NCI-H128 (cell line): ENCODE measurements at regions not wholly inside any gene's neighbourhood (a gene's known extent, or its start where the extent isn't known, plus 50 kb on each side); places are given as distances from the start of the nearest gene placed in this dataset.

ENCODE experiments used
- DNase-seq: peaks from one replicate; lab custom pipeline; 2025; ENCODE audit not compliant: unreplicated experiment; lab: John Stamatoyannopoulos, UW

DNA sequence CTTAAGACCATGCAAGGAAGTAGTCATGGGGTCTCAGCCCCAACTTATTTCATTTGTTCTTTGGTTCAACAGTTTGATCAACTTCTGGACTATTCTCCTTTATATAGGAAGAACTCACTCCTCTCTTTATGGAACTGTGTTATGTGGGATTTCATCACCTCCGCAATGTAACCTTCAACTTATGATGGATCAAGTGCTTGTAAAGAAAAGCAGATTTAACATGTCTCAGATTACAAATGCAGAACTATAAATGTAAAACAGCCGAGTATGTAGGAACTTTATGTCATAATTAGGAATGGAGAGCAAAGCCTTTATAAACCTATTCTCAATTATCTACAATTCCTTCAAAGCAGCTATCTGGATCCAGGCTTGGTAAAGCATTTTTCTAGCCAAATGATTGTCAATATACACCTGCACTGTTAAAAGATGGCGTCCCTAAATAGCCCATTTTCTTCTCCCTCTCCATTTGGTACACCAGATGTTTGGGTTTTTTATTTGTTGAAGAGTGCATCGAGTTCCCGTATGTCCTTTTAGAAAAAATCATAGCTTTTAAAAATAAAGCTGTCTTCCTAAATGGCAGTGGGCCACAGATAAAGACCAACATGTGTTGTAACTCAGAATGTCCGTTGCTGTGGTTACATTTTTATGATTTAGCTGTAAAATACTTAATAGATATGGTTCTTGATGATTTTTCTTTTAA, 985.1 kb upstream of the SLC35B3 start:
- DNase-seq, result no peak

DNA sequence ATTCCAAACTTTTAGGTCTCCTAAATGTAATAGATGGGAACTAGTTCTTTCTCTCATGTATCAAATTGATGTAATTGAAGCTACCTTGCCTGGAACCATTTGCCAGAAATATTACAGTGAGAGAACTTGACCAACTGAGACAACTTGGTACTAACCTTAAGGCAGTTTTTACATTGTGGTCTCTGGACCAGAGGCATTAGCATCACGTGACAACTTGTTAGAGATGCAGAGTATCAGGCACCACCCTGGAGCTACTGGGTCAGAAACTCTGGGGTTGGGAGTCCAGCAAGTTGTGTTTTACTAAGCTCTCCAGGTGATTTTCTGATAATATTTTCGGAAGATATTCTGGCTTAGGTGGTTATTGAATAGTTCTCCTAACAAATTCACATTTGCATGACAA, 982.1 kb upstream of the SLC35B3 start:
- no peak for DNase-seq

DNA sequence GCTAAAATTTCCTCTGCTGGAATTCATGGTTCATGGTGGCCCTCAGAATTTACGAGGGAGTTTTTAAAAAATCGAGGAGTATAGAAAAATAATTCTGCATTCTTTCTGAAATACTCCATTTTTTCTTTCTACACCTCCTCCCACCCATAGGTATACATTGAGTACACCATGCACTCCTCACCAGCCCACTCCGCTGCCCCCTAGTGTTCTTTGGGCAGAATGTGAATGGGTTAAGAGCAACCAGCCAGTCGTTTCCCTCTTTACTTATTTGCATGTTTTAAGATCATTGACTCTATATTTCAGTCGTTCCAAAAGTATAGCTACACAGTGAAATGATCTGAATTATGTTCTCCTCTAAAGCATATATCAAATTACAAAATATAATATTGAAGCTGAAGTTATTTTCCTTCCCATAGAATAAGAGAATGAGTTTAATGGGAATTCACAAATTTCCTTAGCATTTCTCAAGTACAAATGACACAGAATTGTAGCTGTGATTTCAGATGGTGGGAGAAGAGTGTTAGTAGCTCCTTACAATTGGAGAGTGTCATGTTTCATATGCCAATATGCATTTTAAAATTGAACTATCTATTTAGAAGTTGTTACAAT, 977.7 kb upstream of the SLC35B3 start:
- DNase-seq, result no peak

DNA sequence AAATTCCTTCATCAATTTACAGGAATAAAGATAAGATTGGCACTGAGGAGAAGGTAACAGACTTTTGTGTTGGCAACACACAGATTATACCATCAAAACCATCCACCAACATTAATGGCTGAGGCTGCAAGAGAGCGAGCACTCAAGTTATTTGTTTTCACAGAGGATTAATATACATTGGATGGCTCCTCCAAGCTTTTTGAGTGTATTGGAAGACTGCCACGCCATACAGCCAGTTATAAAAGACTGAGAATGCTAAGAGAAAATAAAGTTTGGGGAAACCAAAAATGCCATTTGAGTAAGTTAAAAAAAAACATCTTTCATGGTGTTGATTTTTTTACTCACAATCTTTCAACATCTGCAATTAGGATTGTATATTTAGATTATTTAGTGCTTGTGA, 973.8 kb upstream of the SLC35B3 start:
- DNase-seq, result no peak

DNA sequence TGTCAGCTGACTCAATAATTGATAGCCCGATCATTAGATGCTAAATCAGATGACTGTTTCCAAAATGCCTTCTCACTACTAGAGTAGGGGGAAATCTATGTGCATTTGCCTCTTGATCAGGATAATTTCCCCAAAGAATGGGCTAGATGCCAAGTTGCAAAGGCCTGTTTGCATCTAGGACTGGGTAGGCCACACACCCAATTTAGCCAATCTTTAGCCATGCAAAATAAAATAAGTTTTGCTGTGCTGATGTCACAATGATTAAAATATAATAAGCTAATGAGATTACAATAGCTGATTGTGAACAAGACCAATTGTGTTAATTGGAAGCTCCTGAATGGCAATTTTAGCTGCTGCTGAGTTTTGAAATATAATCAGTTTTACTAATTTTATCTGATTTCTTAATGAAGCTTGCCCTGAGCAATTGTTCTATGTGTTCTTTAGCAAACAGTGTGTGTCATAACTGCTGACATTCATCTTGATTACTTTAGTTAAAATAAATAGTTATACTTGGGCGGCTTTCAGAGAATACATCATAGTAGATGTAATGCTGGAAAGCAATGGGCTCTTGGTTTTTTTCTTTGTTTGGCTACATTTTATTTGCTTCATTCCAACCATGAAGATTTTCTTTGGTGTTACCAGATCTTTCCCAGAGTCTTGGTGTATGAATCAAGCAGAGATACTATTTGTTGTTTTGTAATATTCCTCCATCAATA, 973.2 kb upstream of the SLC35B3 start:
- DNase-seq, result no peak

DNA sequence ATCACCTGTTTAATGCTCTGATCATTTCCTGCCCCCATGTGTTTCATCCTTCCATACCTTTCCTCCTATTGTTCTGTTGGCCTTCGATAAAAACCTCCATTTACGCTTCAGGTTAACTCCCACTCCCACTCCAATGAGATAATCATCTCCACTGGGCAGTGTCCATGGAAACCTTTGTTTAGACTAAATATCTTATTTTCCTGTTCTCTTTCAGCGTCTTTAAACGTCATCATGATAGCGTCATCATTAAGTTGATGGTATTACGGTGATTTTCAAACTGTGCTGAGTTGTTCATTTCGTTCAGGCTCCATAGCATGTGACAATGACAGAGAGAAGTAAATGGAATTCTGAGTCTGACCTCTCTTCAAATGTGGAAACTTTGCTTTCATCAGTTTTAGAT, 970.5 kb upstream of the SLC35B3 start:
- no peak for DNase-seq

DNA sequence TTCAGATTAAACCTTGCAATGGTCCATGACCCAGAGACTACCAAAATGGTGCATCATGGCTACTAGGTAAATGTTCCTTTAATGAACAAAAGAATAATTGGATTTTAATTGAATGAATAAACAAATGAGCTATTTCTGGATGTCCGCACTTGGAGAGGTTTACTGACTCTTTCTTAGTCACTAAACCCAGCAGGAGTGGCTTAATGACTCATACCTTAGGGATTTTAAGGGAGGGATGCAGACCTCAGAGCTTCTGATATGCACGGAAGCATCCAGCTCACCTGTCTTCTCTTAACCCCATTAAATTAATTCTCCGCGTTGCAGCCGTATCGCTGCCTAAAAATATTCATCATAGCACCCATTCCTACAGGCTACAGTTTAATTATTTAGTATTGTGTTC, 970.0 kb upstream of the SLC35B3 start:
- no peak for DNase-seq

DNA sequence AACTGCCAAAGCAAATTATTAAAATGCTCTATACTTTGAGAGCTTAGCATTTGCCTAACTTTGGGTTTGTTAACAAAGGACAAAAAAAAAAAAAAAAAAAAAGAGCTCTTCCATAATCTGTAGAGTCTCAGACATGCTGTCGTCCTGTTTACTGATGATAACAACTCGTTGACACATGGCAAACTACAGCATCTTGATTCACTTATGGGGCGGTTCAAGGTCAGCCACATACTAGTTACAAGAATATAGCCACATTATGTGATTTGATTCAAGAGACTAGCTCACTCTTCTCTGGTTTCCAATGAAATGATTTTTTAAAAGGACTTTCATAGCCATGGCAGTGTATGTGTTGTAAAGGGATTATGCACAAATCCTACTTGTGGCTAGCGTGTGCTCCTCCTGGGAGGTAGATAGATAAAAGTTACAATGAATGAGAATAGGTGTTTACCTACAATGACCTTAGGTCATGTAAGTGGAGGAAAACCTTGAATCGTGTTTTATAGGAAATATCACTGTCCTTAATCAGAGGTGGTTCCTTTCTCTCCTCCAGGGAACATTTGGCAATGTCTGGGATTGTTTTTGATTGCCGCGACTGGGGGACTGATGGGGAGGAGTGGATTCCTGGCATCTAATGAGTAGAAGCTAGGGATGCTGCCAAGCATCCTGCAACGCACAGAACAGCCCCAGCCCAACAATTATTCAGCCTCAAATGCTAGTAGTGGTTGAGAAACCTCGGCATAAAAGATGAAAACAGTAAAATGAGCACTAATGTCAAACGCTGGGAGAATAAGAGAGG, 969.2 kb upstream of the SLC35B3 start:
- no peak for DNase-seq

DNA sequence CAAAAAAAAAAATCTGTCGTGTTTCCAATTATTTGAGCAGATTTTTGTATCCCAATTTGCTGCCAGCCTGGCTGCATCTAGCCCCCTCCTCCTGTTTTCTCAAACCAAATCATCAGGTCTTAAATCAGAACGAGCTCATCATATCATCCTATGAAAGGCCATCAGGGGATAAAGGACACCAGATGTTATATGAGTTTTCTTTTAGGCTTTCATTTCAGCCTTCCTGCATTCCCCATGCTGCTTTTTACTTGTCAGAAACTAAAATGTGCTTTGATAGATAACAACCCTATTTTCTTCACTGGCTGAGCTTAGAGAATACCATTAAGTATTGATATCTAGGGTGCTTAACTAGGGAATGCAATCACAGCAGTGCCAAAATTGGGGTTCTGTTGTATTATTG, 968.4 kb upstream of the SLC35B3 start:
- no peak for DNase-seq

DNA sequence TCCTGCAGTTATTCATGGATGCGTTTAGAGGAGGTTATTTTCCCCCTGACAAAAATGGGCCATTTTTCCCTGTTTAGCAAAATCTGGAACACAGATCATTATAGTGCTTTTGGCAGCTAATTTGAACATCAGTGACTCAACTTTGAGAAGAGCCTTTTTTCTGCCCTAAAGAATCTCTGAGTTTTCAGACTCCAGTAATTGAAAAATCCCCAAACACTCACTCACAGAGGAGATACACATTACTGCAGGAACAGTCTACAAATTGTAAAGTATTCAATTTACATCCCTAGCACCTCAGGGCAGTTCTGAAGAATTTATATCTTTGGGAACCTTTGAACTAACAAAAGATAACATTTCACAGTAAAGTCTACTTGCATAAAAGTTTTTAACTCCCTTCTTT, 966.6 kb upstream of the SLC35B3 start:
- DNase-seq, result no peak

DNA sequence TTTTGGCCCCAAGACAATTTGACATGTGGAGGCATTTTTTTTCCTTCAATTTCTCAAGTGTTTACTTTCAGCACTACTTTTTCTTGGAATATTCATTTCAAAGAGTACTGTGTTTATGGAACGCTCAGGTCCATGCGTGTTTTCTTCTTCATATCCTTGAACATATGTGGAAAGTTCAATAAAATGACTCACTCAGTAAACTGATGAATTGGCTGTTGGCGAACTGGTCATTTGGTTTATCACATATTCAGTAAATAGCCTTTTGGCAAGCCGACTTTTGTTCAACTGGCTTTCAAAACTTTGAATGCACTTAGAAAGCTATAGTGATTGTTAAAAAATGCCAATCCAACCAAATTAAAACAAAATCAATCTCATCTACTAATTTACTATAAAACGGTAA, 964.6 kb upstream of the SLC35B3 start:
- DNase-seq, result no peak

DNA sequence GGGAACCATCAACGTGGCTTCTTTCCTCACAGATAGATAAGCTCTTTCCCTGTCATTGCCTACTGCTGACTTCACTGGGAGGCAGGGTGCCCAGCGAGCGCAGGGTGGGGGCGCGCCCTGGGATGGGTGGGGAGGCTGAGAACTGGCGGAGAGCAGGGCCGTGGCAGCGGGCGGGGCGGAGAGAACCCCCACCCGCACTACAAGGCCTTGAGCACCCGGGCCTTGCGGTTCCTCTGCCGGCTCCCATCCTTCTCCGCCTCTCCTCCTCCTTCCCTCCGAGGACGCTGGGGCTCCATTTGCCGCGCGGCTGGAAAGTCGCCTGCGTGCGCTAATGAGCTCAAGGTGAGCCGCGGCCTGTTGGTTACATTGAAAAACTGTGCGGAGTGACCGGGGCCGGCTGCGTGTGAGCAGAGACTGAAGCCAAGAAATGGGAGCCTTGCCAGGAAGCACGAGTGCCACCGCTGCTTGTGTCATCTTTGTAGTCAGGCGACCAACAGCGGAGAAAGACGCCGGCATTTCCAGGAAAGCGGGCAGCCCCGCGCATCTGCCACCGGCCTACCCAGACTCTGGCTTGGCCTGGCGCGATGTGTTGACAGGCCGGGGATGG, 963.5 kb upstream of the SLC35B3 start:
- DNase-seq, result no peak

DNA sequence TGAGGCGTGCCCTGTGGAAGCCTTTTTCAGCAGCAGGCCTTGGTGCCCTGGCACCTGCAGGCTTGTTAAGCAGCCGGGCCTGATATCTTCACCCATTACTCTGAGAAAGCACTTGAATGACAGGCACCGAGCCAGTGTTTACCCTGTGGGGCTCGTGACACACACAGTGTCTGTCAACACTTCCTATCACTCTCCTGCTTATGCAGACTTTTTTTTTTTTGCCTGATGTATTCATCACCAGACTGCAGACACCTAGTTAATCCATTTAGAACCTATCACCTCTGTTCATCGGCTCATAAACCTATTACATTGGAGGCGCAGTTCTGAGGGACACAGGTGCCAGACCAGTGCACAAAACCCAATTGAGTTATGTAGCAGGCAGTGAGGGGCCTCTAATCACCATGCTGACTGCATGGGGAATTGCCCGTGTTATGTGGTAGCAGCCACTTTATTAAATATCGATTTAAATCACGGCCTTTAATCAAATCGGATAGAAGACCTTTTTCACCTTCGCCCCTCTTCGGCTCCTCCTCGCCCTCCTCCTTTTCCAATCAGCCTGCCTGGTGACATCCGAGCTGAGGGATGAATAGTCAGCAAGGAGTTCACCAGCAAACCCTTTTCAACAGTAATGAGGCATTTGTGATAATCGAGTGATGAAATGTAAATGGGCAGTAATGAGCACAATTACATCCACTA, 962.9 kb upstream of the SLC35B3 start:
- DNase-seq, result peak; percentile 73

DNA sequence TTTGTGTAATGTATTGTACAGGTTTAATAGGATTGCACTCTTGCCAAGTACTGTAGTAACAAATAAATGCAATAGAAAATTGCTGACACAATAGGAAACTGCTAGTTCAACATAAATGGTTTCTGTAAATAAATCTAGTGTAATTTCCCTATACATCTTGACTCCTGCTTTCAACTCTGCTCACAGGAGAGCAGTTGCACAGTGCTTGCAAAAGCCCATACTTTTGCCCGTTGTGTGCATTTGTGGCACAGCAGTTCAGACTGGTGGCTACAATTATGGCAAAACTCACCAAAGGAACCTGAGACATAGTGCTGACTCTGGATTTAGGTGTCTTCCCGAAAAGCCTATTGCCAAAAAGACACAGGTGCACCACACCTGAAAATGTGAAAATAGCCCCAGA, 953.3 kb upstream of the SLC35B3 start:
- no peak for DNase-seq

DNA sequence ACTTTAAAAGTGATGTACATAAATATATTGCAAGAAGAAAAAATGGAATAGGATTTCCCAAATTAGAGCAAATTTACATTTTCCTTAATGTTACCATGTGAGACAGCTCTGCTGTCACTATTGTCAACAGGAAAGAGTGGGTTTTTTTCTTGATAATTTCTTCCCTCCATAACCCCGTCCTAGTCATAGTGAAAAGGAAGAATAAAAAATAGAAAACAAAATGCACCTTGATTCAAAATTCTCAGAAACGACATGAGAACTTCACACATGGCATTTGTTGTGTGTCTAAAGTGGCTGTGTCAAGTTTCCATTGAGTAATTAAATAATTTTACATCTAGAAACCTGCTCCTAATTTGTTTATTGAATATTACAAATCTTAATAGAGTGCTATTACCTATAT, 945.2 kb upstream of the SLC35B3 start:
- no peak for DNase-seq

DNA sequence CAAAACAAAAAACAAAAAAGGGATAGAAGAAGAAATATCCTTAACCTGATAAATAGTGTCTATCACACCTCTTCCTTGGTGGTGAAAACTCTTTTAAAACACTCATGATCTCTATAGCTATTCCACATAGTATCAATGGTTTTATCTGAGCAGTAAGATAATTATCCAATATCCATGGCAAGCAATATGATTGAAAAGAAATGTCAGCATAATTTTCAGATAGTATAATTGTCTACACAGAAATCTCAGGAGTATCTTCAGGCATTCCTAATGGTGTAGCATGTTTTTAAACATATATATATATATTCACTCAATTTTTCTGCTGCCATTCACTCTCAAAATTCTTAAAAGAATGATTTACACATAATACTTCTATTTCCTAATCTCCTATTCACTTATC, 938.0 kb upstream of the SLC35B3 start:
- DNase-seq, result no peak

DNA sequence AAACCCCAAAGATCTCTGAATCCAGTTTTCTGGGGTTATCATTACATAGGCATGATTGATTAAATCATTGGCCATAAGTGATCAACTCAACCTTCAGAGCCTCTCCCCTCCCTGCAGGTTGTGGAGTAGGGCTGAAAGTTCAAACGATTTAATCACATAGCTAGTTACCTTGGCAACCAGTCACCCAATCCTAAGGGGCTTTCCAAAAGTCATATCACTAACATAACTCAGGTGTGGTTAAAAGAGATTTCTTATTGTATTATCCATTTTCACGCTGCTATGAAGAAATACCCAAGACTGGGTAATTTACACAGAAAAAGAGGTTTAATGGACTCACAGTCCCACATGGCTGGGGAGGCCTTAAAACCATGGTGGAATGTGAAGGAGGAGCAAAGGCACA, 935.1 kb upstream of the SLC35B3 start:
- no peak for DNase-seq

DNA sequence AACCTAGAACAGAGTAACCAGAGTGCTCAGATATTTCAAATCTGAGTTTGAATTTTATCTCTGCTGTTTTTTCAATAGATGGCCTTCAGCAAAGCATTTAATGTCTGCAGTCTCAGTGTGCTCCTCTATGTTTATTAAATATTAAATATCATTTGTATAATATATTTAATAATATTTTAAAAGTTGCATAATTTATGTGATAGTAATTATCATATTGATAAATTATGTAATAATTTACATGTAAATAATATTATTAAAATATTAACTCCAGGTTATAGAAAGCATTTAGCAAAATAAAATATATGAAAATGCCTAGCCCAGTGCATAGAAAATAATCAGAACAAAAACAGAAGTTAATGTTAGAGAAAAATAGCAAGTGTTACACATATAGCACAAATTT, 930.0 kb upstream of the SLC35B3 start:
- no peak for DNase-seq

DNA sequence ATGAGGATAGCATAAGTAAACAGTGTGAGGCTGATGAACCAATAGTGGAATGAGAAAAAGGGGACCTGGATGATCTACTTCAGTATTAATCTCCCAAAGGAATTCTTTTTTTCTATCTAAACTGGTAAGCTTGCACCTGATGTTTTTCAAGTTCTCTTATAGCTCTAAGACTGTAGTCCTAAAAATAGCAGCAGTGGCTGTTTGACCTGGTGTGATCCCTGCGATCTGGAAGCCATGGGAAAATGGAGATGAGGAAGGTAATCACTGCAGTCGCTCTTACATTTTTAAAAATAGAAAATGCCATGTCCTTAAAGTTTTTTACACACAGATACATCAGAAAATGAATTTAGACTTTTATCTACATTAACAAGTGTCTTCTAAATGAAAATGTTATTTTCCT, 926.4 kb upstream of the SLC35B3 start:
- no peak for DNase-seq

DNA sequence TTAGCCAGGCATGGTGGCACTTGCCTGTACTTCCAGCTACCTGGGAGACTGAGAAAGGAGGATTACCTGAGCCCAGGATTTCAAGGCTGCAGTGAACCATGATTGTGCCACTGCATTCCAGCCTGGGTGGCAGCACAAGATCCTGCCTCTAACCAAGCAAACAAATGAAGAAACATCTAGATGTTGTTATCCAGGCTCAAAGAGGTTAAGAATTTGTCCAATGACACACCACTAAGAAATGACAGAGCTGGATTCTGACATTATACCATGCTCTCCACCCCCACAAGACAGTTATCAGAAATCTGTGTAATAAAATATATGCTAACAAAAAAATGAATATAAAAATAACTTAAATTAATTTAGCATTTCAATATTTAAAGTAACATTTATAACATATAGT, 925.5 kb upstream of the SLC35B3 start:
- no peak for DNase-seq

DNA sequence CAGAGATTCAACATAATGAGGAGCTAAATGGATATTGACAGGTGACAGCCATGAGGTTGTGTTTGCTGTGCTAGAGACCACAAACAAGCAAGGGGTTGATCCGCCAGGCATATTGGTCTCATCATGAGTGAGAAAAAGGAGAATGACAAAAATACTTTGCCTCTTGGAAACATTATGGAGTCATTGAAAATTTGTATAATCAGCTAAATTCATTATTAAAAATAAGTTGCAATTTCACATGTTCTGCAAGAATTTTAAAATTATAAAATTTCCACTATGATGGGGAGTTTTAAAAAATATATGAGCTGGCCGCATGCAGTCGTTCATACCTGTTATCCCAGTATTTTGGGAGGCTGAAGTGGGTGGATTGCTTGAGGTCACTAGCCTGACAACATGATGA, 912.3 kb upstream of the SLC35B3 start:
- no peak for DNase-seq
